ENCODE measurements at regions not wholly inside any gene's neighbourhood (a gene's known extent, or its start where the extent isn't known, plus 50 kb on each side); places are given as distances from the start of the nearest gene placed in this dataset.

DNA sequence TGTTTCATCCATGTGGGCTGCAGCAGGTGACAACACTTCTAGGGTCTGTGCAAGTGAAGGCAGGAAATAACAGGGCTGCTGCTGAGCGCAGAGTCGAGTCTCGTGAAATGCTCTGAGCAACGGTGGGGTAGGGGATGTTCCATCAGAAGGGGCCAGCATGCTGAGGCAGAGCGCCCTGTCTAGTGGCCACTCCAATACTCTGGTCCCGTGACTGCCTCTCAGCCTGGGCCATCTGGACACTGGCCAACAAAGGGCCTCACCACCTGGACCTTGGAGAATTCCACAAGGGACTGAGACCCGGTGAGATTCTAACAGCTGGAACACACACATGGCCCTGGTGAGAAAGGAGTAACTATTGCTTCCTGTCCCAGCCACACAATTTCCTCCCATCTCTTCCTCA, 375.7 kb downstream of the SHANK2 start:
- TF ChIP-seq MAX (IDR thresholded peaks at IDR 0.05) = no peak
- TF ChIP-seq YY1 (IDR thresholded peaks at IDR 0.05; ENCODE audit: low read depth) = no peak
- TF ChIP-seq CEBPB (IDR thresholded peaks at IDR 0.05) = no peak
- TF ChIP-seq, protein P1, sequence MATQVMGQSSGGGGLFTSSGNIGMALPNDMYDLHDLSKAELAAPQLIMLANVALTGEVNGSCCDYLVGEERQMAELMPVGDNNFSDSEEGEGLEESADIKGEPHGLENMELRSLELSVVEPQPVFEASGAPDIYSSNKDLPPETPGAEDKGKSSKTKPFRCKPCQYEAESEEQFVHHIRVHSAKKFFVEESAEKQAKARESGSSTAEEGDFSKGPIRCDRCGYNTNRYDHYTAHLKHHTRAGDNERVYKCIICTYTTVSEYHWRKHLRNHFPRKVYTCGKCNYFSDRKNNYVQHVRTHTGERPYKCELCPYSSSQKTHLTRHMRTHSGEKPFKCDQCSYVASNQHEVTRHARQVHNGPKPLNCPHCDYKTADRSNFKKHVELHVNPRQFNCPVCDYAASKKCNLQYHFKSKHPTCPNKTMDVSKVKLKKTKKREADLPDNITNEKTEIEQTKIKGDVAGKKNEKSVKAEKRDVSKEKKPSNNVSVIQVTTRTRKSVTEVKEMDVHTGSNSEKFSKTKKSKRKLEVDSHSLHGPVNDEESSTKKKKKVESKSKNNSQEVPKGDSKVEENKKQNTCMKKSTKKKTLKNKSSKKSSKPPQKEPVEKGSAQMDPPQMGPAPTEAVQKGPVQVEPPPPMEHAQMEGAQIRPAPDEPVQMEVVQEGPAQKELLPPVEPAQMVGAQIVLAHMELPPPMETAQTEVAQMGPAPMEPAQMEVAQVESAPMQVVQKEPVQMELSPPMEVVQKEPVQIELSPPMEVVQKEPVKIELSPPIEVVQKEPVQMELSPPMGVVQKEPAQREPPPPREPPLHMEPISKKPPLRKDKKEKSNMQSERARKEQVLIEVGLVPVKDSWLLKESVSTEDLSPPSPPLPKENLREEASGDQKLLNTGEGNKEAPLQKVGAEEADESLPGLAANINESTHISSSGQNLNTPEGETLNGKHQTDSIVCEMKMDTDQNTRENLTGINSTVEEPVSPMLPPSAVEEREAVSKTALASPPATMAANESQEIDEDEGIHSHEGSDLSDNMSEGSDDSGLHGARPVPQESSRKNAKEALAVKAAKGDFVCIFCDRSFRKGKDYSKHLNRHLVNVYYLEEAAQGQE (IDR thresholded peaks at IDR 0.05; ENCODE audit: low read depth) = no peak
- no peak for TF ChIP-seq NFIC (IDR thresholded peaks at IDR 0.05)
- TF ChIP-seq TEAD4 (IDR thresholded peaks at IDR 0.05) = no peak
- TF ChIP-seq CREB1 (IDR thresholded peaks at IDR 0.05; ENCODE audit: low read depth) = no peak
- TF ChIP-seq EP300 (IDR thresholded peaks at IDR 0.05; ENCODE audit: borderline replicate concordance) = no peak
